ENCODE measurements at regions not wholly inside any gene's neighbourhood (a gene's known extent, or its start where the extent isn't known, plus 50 kb on each side); places are given as distances from the start of the nearest gene placed in this dataset.
A peak's percentile ranks its signal among the peaks of the same experiment; 100 is the strongest.

- no peak overlapping the region for H3K9ac ChIP-seq (ENCODE audit: low read length)
- no peak overlapping the region for H3K4me3 ChIP-seq (ENCODE audit: low read length)
- no peaks in the 10 kb centered on the region for H4K20me1 ChIP-seq (ENCODE audit: insufficient read depth)
- peak overlapping the region; percentile 25 for H3K4me2 ChIP-seq (ENCODE audit: low read length)
- no peak for TF ChIP-seq TAF1 (IDR thresholded peaks at IDR 0.05; ENCODE audit: low read depth)
- H3F3A ChIP-seq (ENCODE audit: insufficient read depth, low read length, poor library complexity, severe bottlenecking) = peaks cover 10% of the 10 kb centered on the region
- no peaks in the 10 kb centered on the region for H3K27me3 ChIP-seq (ENCODE audit: insufficient read depth, low read depth, low read length)
- peak overlapping the region; percentile 60 for H3K27ac ChIP-seq (ENCODE audit: low read length)
- no peaks in the 10 kb centered on the region for H3K36me3 ChIP-seq (ENCODE audit: insufficient read depth, low read length)
- H3K79me2 ChIP-seq (replicated peaks; ENCODE audit: insufficient read depth, low read length) = no peaks in the 10 kb centered on the region
- no peaks in the 10 kb centered on the region for H3K9me3 ChIP-seq (ENCODE audit: low read length)
- no peaks in the 10 kb centered on the region for H3K9me2 ChIP-seq (ENCODE audit: insufficient read depth, low read length)
- H2AFZ ChIP-seq (ENCODE audit: low read depth, low read length) = no peak overlapping the region
Observed at GRCh38 chr1:109815809-109816174, 52.1 kb upstream of the EPS8L3 start.

DNA sequence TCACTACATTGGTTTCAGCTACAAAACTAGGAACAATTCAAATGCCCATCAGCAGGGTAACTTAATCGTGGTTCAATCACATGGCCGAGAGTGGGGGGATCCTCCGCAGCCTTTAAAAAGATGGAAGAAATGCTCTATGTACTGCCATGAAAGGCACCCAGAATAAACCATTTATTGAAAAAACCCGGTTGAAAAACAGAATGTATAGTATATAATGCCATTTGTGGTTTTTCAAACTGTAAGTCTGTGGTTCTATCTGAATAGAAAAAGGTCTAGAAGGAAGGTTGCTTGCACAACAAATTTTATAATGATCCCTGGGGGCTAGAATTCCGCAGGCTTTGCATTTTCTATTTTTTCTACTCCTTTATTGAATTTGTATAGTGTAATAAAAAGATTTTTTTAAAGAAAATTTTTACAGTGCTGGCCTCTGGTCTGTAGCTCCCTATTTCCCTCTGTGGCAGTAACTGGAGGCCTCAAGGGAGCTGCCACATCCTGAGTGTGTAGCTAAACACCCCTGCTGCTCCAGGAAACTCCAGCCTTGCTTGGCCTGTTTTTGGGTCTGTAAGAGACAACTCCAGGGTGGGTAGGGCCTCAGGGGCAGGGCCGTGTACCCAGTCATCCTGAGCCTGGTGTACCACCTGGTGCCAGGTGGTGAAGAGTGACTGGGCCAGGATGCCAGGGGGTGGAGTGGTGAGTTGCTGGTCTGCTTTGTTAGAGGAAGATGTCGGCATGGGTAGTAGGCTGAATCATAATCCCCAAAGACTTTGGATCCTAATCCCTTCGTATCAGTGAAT, 51.5 kb upstream of the EPS8L3 start:
- Histone ChIP-seq H4K20me1 (ENCODE audit: insufficient read depth) (no peaks in the 10 kb centered on the region), H3F3A (ENCODE audit: insufficient read depth, low read length, poor library complexity, severe bottlenecking) (peaks cover 10% of the 10 kb centered on the region), H3K36me3 (ENCODE audit: insufficient read depth, low read length) (no peaks in the 10 kb centered on the region), H3K79me2 (replicated peaks; ENCODE audit: insufficient read depth, low read length) (no peaks in the 10 kb centered on the region), H3K27me3 (ENCODE audit: insufficient read depth, low read depth, low read length) (no peaks in the 10 kb centered on the region), H3K9me2 (ENCODE audit: insufficient read depth, low read length) (no peaks in the 10 kb centered on the region), H3K4me3 (ENCODE audit: low read length) (no peak overlapping the region), H3K9ac (ENCODE audit: low read length) (no peak overlapping the region), H3K27ac (ENCODE audit: low read length) (peak overlapping the region; percentile 60), H3K9me3 (ENCODE audit: low read length) (no peaks in the 10 kb centered on the region), H2AFZ (ENCODE audit: low read depth, low read length) (no peak overlapping the region), H3K4me2 (ENCODE audit: low read length) (no peak overlapping the region)
- TF ChIP-seq TAF1 (IDR thresholded peaks at IDR 0.05; ENCODE audit: low read depth) (no peak), SMC3 (conservative IDR thresholded peaks at IDR 0.05; ENCODE audit: poor library complexity) (no peak), REST (IDR thresholded peaks at IDR 0.05; ENCODE audit: borderline replicate concordance) (no peak), EP300 (conservative IDR thresholded peaks at IDR 0.05; ENCODE audit: poor library complexity, severe bottlenecking) (no peak), POLR2AphosphoS5 (IDR thresholded peaks at IDR 0.05) (no peak), RAD21 (conservative IDR thresholded peaks at IDR 0.05) (no peak), MXI1 (conservative IDR thresholded peaks at IDR 0.05; ENCODE audit: poor library complexity, severe bottlenecking) (no peak), EZH2 (IDR thresholded peaks at IDR 0.05; ENCODE audit: borderline replicate concordance, insufficient read depth, low read length, poor library complexity, severe bottlenecking) (no peak)

DNA sequence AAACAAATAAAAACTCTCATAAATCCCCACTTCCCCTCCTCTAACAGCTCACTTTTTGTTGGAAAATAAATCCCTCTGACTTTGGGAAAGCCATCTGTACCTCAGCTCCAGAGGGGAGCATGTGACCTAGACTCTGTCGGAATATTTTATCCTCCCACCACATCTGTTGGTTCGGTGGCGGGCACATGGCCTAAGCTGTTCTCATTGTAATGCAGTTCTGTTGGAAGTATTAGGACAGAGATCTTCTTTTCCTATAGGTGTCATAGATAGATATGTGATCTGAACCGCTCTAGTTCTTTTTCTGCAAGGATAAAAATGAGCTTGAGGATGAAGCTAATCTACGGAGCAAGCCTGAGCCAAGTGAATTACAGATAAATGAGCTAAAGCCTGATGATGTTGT, 50.5 kb upstream of the EPS8L3 start:
- Histone ChIP-seq H3K27ac (ENCODE audit: low read length) (no peak overlapping the region), H4K20me1 (ENCODE audit: insufficient read depth) (no peaks in the 10 kb centered on the region), H2AFZ (ENCODE audit: low read depth, low read length) (no peak overlapping the region), H3K9me3 (ENCODE audit: low read length) (no peaks in the 10 kb centered on the region), H3F3A (ENCODE audit: insufficient read depth, low read length, poor library complexity, severe bottlenecking) (peaks cover 10% of the 10 kb centered on the region), H3K36me3 (ENCODE audit: insufficient read depth, low read length) (no peaks in the 10 kb centered on the region), H3K4me2 (ENCODE audit: low read length) (no peak overlapping the region), H3K4me3 (ENCODE audit: low read length) (no peak overlapping the region), H3K27me3 (ENCODE audit: insufficient read depth, low read depth, low read length) (no peaks in the 10 kb centered on the region), H3K79me2 (replicated peaks; ENCODE audit: insufficient read depth, low read length) (no peaks in the 10 kb centered on the region), H3K9me2 (ENCODE audit: insufficient read depth, low read length) (no peaks in the 10 kb centered on the region), H3K9ac (ENCODE audit: low read length) (no peak overlapping the region)
- TF ChIP-seq EZH2 (IDR thresholded peaks at IDR 0.05; ENCODE audit: borderline replicate concordance, insufficient read depth, low read length, poor library complexity, severe bottlenecking) (no peak), EP300 (conservative IDR thresholded peaks at IDR 0.05; ENCODE audit: poor library complexity, severe bottlenecking) (no peak), RAD21 (conservative IDR thresholded peaks at IDR 0.05) (no peak), REST (IDR thresholded peaks at IDR 0.05; ENCODE audit: borderline replicate concordance) (no peak), POLR2AphosphoS5 (IDR thresholded peaks at IDR 0.05) (no peak), CTCF (IDR thresholded peaks at IDR 0.05; ENCODE audit: poor library complexity, severe bottlenecking) (no peak), SMC3 (conservative IDR thresholded peaks at IDR 0.05; ENCODE audit: poor library complexity) (no peak)

All from neural cell (in vitro differentiated cells).